HL-60 (cell line): ENCODE measurements at regions not wholly inside any gene's neighbourhood (a gene's known extent, or its start where the extent isn't known, plus 50 kb on each side); places are given as distances from the start of the nearest gene placed in this dataset.

Experiments used
- DNase-seq, 2 experiments: peaks; one replicate each; pipeline ENCODE4 v3.0.0-alpha.2; 2010 to 2020; ENCODE audit warnings: low read depth in 1 of 2, low spot score in 1 of 2
- H3K27ac ChIP-seq: fragments of 250-450 bp; sonication (Bioruptor Pico); replicated peaks from 2 replicates; pipeline ENCODE4 v1.5.1; 2020; ENCODE audit warnings: mild to moderate bottlenecking, moderate library complexity
- H3K27me3 ChIP-seq: fragments of 250-450 bp; sonication (Bioruptor Pico); 2 replicates; pipeline ENCODE4 v1.5.1; 2021; ENCODE audit warnings: mild to moderate bottlenecking, moderate library complexity; ENCODE audit not compliant: insufficient read depth, poor library complexity, severe bottlenecking
- H3K4me3 ChIP-seq: replicated peaks from 2 replicates; pipeline ENCODE4 v1.5.1; 2011; ENCODE audit warnings: mild to moderate bottlenecking, control low read depth, low read length; ENCODE audit not compliant: insufficient read depth
- CTCF ChIP-seq: IDR thresholded peaks from one replicate; pipeline ENCODE4 v1.5.1; 2011; ENCODE audit warnings: low read length, control low read depth, inconsistent platforms; ENCODE audit not compliant: insufficient read depth
- GABPA ChIP-seq: IDR thresholded peaks from 2 replicates; pipeline ENCODE4 v1.6.1; 2012; ENCODE audit warnings: low read depth
- POLR2AphosphoS5 ChIP-seq: IDR thresholded peaks from 2 replicates; pipeline ENCODE4 v1.6.1; 2012; ENCODE audit warnings: low read depth
- SPI1 ChIP-seq: IDR thresholded peaks from 2 replicates; pipeline ENCODE4 v1.6.1; 2012; ENCODE audit warnings: low read depth, mild to moderate bottlenecking, borderline replicate concordance
- TF ChIP-seq, protein P1 (sequence below): IDR thresholded peaks from 2 replicates; pipeline ENCODE4 v1.6.1; 2012; ENCODE audit warnings: low read depth; ENCODE audit not compliant: insufficient replicate concordance

DNA sequence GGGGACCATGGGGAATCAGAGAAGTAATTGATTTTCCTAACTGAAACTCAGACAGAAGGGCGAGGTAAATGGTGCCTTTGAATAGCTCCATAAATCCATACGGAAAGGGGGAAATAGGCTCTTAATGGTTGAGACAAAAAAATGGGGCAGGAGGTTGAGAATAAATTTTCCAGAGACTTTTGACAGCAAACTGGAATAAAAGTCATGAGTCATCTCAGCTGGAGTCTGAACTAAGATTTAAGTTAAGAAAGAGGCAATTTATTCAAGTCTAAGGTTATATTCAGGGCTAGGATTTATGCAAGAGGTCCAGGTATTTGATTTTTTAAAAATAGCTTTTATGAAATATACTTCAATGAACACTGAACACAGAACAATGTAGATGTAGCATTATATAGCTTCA lies 238.7 kb upstream of the RORA start:
- DNase-seq, result no peak
- Histone ChIP-seq H3K4me3 (no peak overlapping the region), H3K27ac (no peak overlapping the region), H3K27me3 (peaks cover 4% of the 10 kb centered on the region)
- no peak for TF ChIP-seq GABPA
- no peak for TF ChIP-seq SPI1
- TF ChIP-seq, protein P1, sequence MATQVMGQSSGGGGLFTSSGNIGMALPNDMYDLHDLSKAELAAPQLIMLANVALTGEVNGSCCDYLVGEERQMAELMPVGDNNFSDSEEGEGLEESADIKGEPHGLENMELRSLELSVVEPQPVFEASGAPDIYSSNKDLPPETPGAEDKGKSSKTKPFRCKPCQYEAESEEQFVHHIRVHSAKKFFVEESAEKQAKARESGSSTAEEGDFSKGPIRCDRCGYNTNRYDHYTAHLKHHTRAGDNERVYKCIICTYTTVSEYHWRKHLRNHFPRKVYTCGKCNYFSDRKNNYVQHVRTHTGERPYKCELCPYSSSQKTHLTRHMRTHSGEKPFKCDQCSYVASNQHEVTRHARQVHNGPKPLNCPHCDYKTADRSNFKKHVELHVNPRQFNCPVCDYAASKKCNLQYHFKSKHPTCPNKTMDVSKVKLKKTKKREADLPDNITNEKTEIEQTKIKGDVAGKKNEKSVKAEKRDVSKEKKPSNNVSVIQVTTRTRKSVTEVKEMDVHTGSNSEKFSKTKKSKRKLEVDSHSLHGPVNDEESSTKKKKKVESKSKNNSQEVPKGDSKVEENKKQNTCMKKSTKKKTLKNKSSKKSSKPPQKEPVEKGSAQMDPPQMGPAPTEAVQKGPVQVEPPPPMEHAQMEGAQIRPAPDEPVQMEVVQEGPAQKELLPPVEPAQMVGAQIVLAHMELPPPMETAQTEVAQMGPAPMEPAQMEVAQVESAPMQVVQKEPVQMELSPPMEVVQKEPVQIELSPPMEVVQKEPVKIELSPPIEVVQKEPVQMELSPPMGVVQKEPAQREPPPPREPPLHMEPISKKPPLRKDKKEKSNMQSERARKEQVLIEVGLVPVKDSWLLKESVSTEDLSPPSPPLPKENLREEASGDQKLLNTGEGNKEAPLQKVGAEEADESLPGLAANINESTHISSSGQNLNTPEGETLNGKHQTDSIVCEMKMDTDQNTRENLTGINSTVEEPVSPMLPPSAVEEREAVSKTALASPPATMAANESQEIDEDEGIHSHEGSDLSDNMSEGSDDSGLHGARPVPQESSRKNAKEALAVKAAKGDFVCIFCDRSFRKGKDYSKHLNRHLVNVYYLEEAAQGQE, result no peak

GRCh38 chr15:61459785-61460707 lies 230.9 kb upstream of the RORA start:
- Histone ChIP-seq H3K27me3 (peaks cover 4% of the 10 kb centered on the region), H3K4me3 (no peak overlapping the region), H3K27ac (no peak overlapping the region)
- TF ChIP-seq CTCF (no peak), SPI1 (no peak), POLR2AphosphoS5 (no peak), GABPA (no peak)
- TF ChIP-seq, protein P1, result no peak
- no peak for DNase-seq

DNA sequence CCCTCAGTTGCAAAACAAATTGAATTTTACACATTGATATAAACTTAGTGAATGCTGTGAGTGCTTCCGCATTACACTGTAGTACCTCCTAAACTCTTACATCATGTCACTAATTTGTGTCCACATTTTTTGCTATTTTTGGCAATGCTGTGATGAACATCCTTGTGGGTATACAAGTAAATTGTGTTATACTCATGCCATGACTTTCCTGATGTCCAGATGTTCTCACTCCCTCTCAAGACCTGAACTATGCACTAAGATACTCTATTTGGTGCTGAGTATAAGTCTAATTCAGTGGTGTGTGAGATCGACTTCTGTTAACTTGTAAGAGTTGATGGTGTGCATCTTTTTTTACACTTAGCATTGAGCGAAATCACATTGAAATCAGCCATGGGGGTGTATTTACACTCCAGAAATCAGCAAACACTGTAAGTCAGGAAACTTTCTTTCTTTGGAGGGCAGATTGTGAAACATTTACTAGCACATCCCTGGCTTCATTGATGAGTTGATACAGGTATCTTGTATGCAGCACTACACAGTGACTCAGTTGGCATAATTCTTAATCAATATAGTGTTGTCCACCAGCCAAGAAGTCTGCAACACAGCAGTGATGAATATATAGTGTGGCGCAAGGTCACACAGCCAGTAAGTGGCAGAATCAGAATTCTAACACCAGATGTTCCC lies 228.1 kb upstream of the RORA start:
- H3K27me3 ChIP-seq, result no peaks in the 10 kb centered on the region
- no peak overlapping the region for H3K27ac ChIP-seq
- no peak overlapping the region for H3K4me3 ChIP-seq
- no peak for TF ChIP-seq GABPA
- no peak for TF ChIP-seq CTCF
- TF ChIP-seq, protein P1, result no peak
- TF ChIP-seq POLR2AphosphoS5, result no peak
- no peak for TF ChIP-seq SPI1
- DNase-seq, result no peak
